GM12873 (cell line): ENCODE measurements at regions not wholly inside any gene's neighbourhood (a gene's known extent, or its start where the extent isn't known, plus 50 kb on each side); places are given as distances from the start of the nearest gene placed in this dataset.

ENCODE experiments used
- TF ChIP-seq, protein P1 (sequence below): IDR thresholded peaks from 2 replicates; pipeline ENCODE4 v1.5.1; 2012; ENCODE audit warnings: low read depth, mild to moderate bottlenecking, moderate library complexity, low read length, control low read depth; ENCODE audit not compliant: insufficient read depth; ENCODE audit errors: missing control alignments

DNA sequence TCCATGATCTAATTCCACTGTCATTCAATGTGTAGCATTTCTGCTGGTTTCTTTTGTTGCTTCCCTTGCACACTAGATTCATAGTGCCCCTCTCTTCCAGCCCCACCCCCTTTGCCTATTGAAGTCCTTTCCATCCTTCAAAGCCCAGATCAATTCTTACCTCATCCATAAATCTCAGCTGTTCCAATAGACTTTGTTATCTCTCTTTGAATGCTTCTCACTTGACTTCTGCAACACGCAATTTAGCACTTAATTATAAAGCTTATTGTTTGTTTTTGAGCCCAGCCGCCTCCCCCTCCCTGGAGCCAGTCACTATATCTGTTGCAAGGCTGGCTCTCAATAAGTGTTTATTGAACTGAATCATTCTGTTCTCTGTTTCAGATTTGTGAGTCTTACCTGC is 174.6 kb upstream of the TBL1XR1 start:
- TF ChIP-seq, protein P1, sequence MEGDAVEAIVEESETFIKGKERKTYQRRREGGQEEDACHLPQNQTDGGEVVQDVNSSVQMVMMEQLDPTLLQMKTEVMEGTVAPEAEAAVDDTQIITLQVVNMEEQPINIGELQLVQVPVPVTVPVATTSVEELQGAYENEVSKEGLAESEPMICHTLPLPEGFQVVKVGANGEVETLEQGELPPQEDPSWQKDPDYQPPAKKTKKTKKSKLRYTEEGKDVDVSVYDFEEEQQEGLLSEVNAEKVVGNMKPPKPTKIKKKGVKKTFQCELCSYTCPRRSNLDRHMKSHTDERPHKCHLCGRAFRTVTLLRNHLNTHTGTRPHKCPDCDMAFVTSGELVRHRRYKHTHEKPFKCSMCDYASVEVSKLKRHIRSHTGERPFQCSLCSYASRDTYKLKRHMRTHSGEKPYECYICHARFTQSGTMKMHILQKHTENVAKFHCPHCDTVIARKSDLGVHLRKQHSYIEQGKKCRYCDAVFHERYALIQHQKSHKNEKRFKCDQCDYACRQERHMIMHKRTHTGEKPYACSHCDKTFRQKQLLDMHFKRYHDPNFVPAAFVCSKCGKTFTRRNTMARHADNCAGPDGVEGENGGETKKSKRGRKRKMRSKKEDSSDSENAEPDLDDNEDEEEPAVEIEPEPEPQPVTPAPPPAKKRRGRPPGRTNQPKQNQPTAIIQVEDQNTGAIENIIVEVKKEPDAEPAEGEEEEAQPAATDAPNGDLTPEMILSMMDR = no peak

DNA sequence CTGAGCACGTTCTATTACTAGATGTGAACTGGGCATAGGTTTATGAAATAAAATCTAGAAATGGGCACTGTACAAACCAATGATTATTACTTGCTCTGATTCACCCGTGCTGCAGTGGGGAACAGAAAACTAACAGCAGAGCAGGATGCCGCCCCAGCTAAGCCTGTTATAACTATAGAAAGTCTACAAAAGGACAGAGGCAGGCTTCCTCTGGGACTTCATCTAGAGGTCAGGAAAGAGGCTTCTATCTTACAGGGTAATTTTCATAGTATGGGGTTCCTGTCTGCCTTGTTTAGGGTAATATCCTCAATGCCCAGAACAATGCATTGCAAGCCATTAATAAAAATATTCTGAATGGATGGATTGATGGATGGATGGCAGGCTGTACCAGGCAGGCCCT is 177.0 kb upstream of the TBL1XR1 start:
- TF ChIP-seq, protein P1 = no peak

DNA sequence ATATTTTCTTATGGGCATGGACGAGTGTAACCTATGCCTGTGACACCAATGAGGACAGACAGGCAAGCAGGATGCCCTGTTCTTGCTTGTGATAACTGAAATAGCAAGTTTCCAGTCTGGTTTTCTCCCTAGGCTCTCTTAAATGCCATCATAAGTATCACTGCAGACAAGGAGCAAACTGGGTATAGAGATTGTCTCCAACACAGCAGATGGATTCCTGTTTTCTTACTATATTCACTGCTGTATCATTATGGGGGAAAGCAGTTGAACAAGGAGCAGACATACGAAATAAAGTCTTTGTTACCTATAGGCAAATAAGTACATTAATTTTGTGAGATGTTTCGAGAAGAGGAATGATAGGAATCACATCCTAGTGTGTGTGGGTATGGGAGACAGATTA is 178.0 kb upstream of the TBL1XR1 start:
- TF ChIP-seq, protein P1 = no peak

DNA sequence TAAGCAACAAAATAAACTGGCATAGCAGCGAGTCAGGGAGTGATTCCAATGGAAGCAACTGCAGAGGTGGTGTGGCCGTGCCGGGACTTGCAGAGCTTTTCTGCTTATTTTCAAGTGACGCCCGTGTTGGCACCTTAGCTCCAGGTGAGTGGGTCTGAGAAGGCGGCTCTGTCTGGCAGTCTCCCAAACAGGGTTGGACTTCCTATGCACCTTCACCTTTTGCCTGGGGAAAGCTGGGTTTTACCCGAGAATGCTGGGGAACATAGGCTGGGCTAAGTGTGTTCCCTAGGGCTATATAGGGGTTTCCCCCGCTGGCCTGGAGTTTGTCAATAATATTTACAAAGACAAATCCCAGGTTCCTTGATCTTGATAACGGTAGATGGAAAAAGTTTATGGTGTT is 179.9 kb upstream of the TBL1XR1 start:
- TF ChIP-seq, protein P1 = no peak

DNA sequence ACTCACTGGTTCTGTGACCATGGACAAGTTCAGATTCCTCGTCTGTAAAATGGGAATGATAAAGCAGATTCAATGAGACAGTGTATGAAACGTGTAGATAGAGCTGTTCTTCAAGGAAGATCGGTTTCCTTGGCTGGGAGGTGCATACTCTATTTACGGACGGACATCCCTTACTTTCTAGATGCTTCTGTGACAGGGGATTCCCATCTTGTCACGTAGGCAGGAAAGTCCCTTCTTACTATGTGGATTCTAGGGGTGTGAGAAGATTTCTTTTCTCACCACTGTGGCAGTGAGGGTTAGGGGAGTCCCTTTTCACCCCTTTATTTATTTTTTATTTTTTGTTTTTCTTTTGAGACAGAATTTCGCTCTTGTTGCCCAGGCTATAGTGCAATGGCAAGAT is 180.9 kb upstream of the TBL1XR1 start:
- TF ChIP-seq, protein P1 = no peak

DNA sequence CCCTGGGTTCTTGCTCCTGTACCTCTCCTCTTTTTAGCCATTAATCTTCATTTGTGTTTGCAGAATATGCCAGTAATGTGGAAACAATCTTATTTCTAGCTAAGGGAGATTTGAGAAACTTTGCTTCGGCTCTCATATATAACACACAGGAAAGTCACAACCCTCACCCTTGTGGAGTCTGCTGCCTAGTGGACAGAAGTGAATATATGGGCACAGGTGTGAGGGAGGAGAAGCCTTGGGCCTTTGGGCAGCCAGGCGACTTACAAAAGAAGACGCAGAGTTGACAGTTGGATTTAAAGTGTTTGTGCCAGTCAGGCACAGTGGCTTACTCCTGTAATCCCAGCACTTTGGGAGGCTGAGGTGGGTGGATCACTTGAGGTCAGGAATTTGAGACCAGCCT is 181.8 kb upstream of the TBL1XR1 start:
- TF ChIP-seq, protein P1 = no peak

DNA sequence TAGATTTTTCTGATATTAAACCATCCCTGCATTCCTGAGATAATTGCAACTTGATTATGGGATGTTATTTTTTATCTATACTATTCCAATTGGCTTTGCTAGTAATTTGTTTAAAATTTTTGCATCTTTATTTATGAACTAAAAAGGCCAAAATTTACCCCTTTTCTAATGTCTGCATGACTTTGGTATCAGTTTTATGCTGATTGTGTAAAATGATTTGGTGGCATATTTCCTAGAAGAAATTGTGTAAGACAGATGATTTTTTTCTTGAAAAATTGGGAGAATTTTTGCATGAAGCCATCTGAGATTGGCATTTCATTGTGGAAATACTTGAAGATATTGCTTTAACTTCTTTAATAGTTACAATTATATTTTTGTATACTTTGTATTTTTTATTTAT is 183.8 kb upstream of the TBL1XR1 start:
- TF ChIP-seq, protein P1 = no peak
